IPS-NIHi7 (cell line): ENCODE measurements at regions not wholly inside any gene's neighbourhood (a gene's known extent, or its start where the extent isn't known, plus 50 kb on each side); places are given as distances from the start of the nearest gene placed in this dataset.
A peak's percentile ranks its signal among the peaks of the same experiment; 100 is the strongest.

Source experiments
- DNase-seq: peaks from one replicate; pipeline ENCODE4 v3.0.0; 2012; ENCODE audit warnings: mixed read lengths; ENCODE audit errors: extremely low spot score

DNA sequence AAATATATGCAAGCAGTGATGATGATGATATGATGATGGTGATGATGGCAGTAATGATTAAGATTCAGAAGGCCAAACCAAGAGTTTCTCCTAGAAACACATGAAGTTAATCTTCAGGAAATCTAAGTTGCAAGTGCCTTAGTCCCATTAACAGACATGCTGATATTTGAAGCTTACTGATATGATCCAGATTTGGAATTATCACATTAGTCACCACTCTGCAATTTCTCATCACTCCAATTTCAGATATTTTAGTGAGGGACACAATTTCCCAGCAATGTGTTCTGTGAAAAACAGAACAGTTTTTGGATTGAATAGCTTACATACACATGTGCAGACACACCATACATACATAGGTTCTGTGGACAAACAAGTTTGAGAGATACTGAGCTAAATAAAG, 411.4 kb upstream of the FAT3 start:
- DNase-seq: no peak

DNA sequence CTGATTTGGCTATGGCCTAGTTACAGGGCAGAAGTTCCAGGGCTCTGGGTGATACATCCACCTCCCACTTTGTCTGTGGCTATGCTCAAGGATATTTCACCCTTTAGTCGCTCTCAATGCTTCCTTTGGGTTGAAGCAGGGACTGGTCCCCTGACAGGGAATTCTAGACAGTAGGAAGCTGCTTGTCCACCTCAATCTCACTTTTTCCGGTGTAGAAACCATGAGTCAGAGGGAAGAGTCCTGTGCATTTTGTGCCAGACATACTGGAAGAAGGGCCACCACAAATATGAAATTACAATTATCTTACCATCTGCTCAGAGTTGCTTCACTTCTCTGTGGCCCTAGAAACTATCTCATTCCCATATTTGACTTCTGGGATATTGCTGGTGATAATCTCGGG, 413.7 kb upstream of the FAT3 start:
- DNase-seq: no peak

DNA sequence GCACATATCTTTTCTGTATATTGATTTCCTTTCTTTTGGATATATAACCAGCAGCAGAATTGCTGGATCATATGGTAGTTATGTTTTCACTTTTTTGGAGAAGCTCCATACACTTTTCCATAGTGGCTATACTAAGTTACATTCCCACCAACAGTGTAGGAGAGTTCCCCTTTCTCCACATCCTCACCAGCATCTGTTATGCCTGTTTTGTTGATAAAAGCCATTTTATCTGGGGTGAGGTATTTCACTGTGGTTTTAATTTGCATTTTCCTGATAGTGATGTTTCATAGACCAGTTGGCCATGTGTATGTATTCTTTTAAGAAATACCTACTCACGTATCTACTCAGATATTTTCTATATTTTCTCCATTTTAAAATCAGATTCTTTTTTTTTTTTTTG, 419.3 kb upstream of the FAT3 start:
- DNase-seq: no peak

- DNase-seq: peak; percentile 52
Measured at GRCh38 chr11:91804042-91804441, 420.6 kb upstream of the FAT3 start.

DNA sequence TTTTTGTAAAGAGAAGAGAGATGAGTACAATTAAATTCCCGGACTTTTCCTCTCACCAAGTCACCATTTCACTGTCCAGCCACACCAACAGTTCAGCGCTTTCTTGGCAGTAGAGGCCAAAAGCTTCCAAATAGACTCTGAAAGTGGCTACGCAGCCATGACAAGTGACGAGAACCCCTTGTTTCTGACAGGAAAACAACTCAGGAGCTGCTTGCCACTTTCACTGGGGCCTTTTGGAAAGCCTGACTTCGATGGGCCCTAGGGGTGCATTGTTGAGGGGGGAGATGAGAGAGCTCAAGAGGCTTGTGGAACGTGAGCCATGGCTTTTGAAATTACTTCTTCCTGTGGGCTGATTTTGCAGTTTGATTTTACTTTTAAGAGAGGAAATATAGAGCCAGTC, 422.1 kb upstream of the FAT3 start:
- no peak for DNase-seq

DNA sequence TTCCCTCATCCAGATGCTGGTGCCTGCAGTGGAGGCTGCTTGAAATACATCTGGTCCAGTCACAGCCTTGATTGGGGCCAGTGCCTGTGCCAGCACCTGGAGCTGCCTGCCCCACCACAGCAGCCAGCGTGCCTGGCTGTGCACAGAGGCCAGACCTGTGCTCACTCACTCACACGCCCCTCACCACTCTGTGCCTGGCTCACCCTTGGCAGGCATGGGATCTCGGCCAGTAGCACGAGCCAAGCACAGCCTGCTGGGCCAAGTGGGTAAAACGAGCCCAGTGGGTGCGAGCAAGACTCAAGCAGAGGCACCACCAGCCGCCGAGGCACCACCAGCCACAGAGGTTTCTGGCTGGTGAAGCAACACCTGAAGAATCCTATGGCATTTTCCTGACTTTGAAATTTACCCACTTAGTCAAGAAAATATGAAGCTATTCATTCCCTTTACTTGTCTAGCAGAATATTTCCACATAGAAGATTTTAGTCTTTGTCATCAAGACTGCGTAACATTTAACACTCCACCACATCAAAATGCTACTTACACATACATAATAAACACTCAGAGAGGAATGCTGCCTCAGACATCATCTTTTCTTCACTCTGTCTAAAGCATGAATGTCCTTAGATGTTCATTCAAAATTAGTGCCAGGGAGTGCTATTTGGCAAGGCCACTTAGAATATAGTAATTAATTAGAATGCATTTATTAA, 424.3 kb upstream of the FAT3 start:
- DNase-seq: no peak

- DNase-seq: no peak
Measured at GRCh38 chr11:91798240-91798639, 426.4 kb upstream of the FAT3 start.

DNA sequence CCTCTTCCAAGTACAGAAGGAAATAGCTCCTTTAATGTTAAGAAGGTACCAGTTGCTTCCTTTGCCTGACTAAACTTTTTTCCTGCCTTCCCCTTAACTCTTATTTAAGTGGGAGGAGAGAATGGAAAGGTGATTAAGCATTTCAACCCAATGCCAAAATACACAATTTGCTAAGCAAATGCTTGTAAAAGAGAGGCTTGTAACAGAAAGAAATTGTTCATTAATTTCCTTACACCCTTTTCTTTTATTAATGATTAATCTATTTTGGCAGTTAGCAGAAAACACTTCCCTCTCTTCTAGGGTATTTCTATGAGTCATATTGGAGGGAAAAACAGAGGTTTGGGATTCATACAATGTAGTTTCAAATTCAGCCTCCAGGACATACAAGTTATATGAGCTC, 427.6 kb upstream of the FAT3 start:
- no peak for DNase-seq

DNA sequence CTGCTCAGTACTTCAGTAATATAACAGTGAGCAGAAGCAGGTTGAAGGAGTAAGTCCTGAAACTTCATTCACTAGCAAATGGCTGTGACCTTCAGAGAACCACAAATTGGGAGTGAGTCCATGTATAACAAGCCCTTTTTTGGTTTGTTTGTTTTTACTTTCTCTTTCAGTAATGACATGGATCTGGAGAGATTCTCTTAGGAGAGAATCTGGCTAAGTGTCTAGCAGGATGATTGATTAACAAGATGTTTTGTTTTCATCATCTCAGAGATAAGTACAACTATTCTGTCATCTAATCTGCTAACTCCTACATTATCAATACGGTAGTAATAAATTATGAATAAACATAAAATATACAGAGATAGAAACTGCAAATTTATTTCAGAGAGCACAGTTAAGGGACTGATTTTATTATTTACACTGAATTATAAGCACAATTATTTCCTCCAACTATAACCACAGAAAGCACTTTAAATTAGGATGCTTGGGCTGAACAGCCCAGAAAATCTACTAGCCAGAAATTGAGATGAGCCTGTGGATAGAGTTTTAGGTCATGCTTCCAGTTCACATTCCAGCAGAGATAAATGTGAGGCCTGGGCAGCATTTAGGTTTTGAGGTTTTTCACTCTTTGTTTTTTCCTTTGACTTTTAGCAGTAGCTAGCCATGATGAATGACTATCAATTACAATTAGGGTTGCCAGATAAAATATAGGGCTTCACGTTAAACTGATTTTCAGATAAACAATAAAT, 429.3 kb upstream of the FAT3 start:
- no peak for DNase-seq

GRCh38 chr11:91794146-91794545, 430.5 kb upstream of the FAT3 start:
- no peak for DNase-seq

DNA sequence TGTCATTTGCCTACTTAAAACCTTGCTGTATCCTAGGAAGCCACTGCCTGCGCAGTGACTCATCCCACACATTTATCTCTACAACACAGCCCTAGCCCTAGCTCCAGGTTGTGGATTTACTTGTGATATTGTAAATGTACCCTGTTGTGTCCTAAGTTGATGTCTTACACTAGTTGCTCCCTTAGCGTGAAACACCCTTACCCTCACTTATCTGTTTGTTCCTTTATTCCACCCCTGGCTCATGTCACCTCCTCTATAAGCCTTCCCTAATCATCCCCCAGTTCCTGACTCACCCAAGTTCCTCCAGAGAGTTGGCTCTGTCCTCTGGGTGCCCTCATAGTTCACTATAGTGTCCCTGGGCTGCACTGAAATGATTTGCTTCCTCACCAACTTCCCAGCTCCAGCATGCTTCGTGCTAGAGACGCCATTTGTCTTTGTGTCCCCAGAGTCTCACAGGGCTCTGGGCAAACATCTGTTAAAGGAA, 431.8 kb upstream of the FAT3 start:
- peak; percentile 14 for DNase-seq

DNA sequence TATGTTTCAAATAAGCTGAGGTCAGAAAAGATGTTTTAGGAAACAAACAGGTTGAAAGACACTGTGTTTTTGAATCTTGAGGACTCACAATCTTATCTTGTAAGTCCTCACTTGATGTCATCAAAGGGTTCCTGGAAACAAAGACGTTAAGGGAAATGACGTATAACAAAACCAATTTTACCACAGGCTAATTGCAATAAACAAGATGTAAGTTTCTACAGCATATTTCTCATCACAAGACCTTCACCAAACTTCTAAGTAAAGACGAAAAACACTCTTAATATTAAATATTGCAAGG, 433.5 kb upstream of the FAT3 start:
- DNase-seq: no peak

GRCh38 chr11:91790346-91791170, 434.1 kb upstream of the FAT3 start:
- no peak for DNase-seq

GRCh38 chr11:91788764-91789163, 435.9 kb upstream of the FAT3 start:
- no peak for DNase-seq

DNA sequence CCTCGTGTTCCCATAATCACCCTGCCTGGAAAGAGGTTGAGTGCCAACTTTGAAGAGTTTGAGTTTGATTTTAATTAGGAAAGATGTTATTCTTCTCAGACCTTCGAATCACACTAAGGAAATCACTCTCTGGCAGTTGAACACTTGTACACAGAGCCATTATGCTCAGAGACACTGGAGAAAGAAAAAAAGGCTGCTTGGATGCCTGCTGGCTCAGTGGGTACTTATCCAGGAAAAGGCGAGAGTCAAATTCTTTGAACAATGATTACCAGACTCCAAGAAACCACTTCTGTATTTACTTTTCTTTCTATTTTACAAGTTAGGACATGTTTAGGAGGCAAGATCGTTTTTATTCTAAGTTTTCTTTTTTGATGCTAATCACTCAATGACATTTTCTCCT, 438.5 kb upstream of the FAT3 start:
- DNase-seq: no peak

DNA sequence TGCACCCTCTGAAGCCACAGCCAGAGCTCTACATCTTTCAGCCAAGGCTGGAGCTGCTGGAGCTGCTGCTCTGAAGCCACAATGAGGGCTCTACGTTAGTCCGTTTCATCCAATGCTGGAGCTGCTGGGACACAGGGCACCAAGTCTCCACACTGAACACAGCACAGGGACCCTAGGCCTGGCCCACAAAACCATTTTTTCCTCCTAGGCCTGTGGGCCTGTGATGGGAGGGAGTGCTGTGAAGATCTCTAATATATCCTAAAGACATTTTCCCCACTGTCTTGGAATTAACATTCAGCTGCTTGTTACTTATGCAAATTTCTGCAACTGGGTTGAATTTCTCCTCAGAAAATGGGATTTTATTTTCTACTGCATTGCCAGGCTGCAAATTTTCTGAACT, 441.4 kb upstream of the FAT3 start:
- DNase-seq: no peak

GRCh38 chr11:91778758-91779157, 445.9 kb upstream of the FAT3 start:
- DNase-seq: no peak

GRCh38 chr11:91776655-91777054, 448.0 kb upstream of the FAT3 start:
- no peak for DNase-seq

DNA sequence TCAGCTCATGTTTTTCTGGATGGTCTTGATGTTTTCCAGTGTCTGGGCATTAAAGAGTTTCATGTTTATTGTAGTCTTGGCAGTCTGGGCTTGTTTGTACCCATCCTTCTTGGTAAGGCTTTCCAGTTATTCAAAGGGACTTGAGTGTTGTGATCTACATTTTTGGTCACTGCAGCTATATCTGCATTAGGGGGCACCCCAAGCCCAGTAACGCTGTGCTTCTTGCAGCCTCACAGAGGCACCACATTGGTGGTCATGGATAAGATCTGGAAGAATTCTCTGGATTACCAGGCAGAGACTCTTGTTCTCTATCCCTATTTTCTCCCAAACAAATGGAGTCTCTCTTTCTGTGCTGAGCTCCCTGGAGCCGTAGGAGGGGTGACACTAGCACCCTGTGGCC, 451.5 kb upstream of the FAT3 start:
- DNase-seq: no peak

- no peak for DNase-seq
Measured at GRCh38 chr11:91771961-91772360, 452.7 kb upstream of the FAT3 start.

DNA sequence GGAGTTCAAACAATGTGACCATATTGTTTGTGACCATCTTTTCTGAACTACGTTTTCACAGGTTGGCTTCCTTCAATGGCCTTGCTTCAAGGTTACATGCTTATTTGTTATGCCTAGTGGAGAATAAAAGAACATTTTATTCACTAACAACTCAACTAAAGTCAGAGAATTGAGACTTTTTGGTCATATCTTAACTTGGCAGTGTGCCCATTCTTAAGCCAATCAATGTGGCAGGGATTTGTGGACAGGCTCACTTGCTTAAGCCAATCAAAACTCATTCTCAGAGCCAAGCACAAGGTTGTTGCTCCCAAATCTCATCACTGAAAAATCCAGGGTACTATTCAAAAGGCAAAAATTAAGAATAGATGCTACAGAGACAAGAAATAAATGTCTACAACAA, 455.8 kb upstream of the FAT3 start:
- no peak for DNase-seq

- DNase-seq: no peak
Measured at GRCh38 chr11:91763331-91763730, 461.3 kb upstream of the FAT3 start.
